GM23248 (cell line): ENCODE measurements at regions not wholly inside any gene's neighbourhood (a gene's known extent, or its start where the extent isn't known, plus 50 kb on each side); places are given as distances from the start of the nearest gene placed in this dataset.

Source experiments
- DNase-seq: peaks from one replicate; pipeline ENCODE4 v3.0.0-alpha.2; 2015
- H2AFZ ChIP-seq: fragments of 200-600 bp; sonication (generic); 2 replicates; pipeline ENCODE4 v1.6.1; 2016; ENCODE audit warnings: antibody characterized with exemption
- H3F3A ChIP-seq: fragments of 200-600 bp; sonication (generic); 2 replicates; pipeline ENCODE4 v1.6.1; 2016; ENCODE audit warnings: mild to moderate bottlenecking, antibody characterized with exemption, mixed run types; ENCODE audit not compliant: insufficient read depth
- H3K27ac ChIP-seq: fragments of 200-600 bp; sonication (generic); 2 replicates; pipeline ENCODE4 v1.5.1; 2016; ENCODE audit warnings: mild to moderate bottlenecking
- H3K27me3 ChIP-seq: fragments of 200-600 bp; sonication (generic); replicated peaks from 2 replicates; pipeline ENCODE4 v1.6.1; 2016; ENCODE audit warnings: mild to moderate bottlenecking; ENCODE audit not compliant: insufficient read depth
- H3K36me3 ChIP-seq: fragments of 200-600 bp; sonication (generic); 2 replicates; pipeline ENCODE4 v1.6.1; 2016; ENCODE audit warnings: low read depth, mild to moderate bottlenecking
- H3K4me1 ChIP-seq: fragments of 200-600 bp; sonication (generic); 2 replicates; pipeline ENCODE4 v1.6.1; 2016; ENCODE audit warnings: mild to moderate bottlenecking; ENCODE audit not compliant: insufficient read depth
- H3K4me2 ChIP-seq: fragments of 200-600 bp; sonication (generic); one replicate; pipeline ENCODE4 v1.6.1; 2016; ENCODE audit warnings: mild to moderate bottlenecking; ENCODE audit not compliant: unreplicated experiment
- H3K4me3 ChIP-seq: fragments of 200-600 bp; sonication (generic); 2 replicates; pipeline ENCODE4 v1.5.1; 2016; ENCODE audit warnings: mild to moderate bottlenecking
- H3K79me2 ChIP-seq: fragments of 200-600 bp; sonication (generic); 2 replicates; pipeline ENCODE4 v1.6.1; 2016; ENCODE audit warnings: mild to moderate bottlenecking; ENCODE audit not compliant: insufficient read depth
- H3K9ac ChIP-seq: fragments of 200-600 bp; sonication (generic); 2 replicates; pipeline ENCODE4 v1.6.1; 2016; ENCODE audit warnings: mild to moderate bottlenecking
- H3K9me2 ChIP-seq: fragments of 200-600 bp; sonication (generic); 2 replicates; pipeline ENCODE4 v1.6.1; 2016; ENCODE audit warnings: mixed run types, mild to moderate bottlenecking, moderate library complexity; ENCODE audit not compliant: insufficient read depth
- H3K9me3 ChIP-seq: fragments of 200-600 bp; sonication (generic); one replicate; pipeline ENCODE4 v1.6.1; 2017; ENCODE audit warnings: low read depth
- H4K20me1 ChIP-seq: fragments of 200-600 bp; sonication (generic); 2 replicates; pipeline ENCODE4 v1.6.0; 2016; ENCODE audit not compliant: insufficient read depth
- EZH2 ChIP-seq: fragments of 200-600 bp; sonication (generic); IDR thresholded peaks from 2 replicates; pipeline ENCODE4 v1.6.1; 2018; ENCODE audit warnings: antibody characterized with exemption, mild to moderate bottlenecking; ENCODE audit not compliant: insufficient read depth, poor library complexity, severe bottlenecking
- EZH2phosphoT487 ChIP-seq: fragments of 200-600 bp; sonication (generic); IDR thresholded peaks from 2 replicates; pipeline ENCODE4 v1.6.1; 2018; ENCODE audit warnings: antibody characterized with exemption, moderate library complexity, mild to moderate bottlenecking, low read depth; ENCODE audit not compliant: insufficient read depth
- WGBS, 2 experiments: methylation state at CpG; one replicate each; pipeline ENCODE4 v1.1.6; 2015 to 2017; ENCODE audit warnings: low lambda C conversion rate in 2 of 2, low coverage in 1 of 2; ENCODE audit errors: missing lambda C conversion rate in 2 of 2; 5-methylcytosine and 5-hydroxymethylcytosine counted together
- in situ Hi-C: fragments of 300-500 bp; cut with MboI; formaldehyde crosslinking; loops from 2 replicates; pipeline ENCODE4 v1.15.0; 2020

GRCh38 chr2:6008726-6009125, 316.5 kb downstream of the SOX11 start:
- Histone ChIP-seq H3K4me3 (no peak overlapping the region), H3K9ac (no peak overlapping the region), H3K36me3 (no peaks in the 10 kb centered on the region), H3K4me2 (no peak overlapping the region), H3F3A (no peaks in the 10 kb centered on the region), H3K27ac (no peak overlapping the region), H4K20me1 (no peaks in the 10 kb centered on the region), H3K27me3 (no peaks in the 10 kb centered on the region), H3K79me2 (no peaks in the 10 kb centered on the region), H2AFZ (no peak overlapping the region), H3K4me1 (no peaks in the 10 kb centered on the region), H3K9me3 (no peaks in the 10 kb centered on the region), H3K9me2 (no peaks in the 10 kb centered on the region)
- in situ Hi-C loops, result no loop called here
- no peak for TF ChIP-seq EZH2phosphoT487
- TF ChIP-seq EZH2, result no peak
- 8 to 10% methylated on average over 1 of the region's 1 CpG for WGBS, 2 experiments
- no peak for DNase-seq

DNA sequence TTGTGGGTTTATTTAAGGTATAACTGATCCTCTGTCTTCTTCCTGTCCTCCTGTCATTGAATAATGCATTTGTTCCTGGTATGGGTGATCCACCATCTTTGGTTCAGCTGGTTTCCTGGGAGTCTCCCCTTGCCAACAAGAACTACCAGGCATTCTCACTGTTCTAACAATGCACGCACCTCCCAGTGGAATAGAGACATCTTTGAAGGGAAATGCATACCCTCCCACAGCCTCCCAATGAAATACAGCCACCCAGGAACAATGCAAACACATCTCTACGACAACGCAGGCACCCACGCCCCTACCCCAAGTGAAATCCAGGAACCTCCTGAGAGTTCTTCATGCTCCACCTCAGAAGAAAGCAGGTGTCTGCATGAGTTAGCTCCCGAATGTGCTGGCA, 318.0 kb downstream of the SOX11 start:
- Histone ChIP-seq H3K27me3 (no peaks in the 10 kb centered on the region), H3K9me2 (no peaks in the 10 kb centered on the region), H3K4me3 (no peak overlapping the region), H2AFZ (no peak overlapping the region), H3K4me1 (no peaks in the 10 kb centered on the region), H3K36me3 (no peaks in the 10 kb centered on the region), H3K4me2 (no peak overlapping the region), H3K9me3 (no peaks in the 10 kb centered on the region), H3K27ac (no peak overlapping the region), H4K20me1 (no peaks in the 10 kb centered on the region), H3F3A (no peaks in the 10 kb centered on the region), H3K9ac (no peak overlapping the region), H3K79me2 (no peaks in the 10 kb centered on the region)
- DNase-seq, result no peak
- TF ChIP-seq EZH2phosphoT487 (no peak), EZH2 (no peak)
- in situ Hi-C loops, result no loop called here
- WGBS, 2 experiments, result 53 to 54% methylated on average over 5 of the region's 5 CpGs

- no peaks in the 10 kb centered on the region for H3K79me2 ChIP-seq
- no peak overlapping the region for H3K4me3 ChIP-seq
- H3K9me3 ChIP-seq, result peaks cover 8% of the 10 kb centered on the region
- WGBS, 2 experiments, result 1 to 3% methylated on average over 4 of the region's 4 CpGs
- H3K9me2 ChIP-seq, result no peaks in the 10 kb centered on the region
- no peaks in the 10 kb centered on the region for H3K27me3 ChIP-seq
- DNase-seq, result no peak
- no peak overlapping the region for H3K27ac ChIP-seq
- no peak overlapping the region for H3K9ac ChIP-seq
- TF ChIP-seq EZH2 (no peak), EZH2phosphoT487 (no peak)
- no peaks in the 10 kb centered on the region for H3K36me3 ChIP-seq
- H2AFZ ChIP-seq, result no peak overlapping the region
- no peaks in the 10 kb centered on the region for H3K4me1 ChIP-seq
- no peaks in the 10 kb centered on the region for H4K20me1 ChIP-seq
- in situ Hi-C loops, result no loop called here
- H3K4me2 ChIP-seq, result no peak overlapping the region
- H3F3A ChIP-seq, result no peaks in the 10 kb centered on the region
Measured at GRCh38 chr2:6011921-6012320, 319.7 kb downstream of the SOX11 start.

DNA sequence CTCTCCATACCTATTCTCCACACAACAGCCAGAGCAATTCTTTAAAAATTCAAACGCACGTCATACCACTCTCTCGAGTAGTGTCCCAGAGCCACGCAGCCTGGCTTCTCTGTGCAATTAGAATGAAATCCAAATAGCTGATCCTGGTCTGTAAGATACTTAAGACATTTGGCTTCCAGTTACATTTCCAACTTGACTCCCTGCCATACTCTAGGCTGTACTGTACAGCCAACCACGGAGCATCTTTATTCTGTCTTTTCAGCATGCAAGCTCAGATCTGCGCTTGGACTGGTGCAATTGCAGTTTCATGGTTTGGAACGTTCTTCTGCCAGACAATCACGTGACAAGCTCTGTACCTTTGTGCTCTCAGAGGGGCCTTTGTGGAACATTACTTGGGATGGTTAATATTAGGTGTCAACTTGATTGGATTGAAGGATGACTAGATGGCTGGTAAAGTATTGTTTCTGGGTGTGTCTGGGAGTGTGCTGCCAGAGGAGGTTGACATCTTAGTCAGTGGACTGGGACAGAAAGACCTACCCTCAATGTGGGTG, 325.6 kb downstream of the SOX11 start:
- H3K4me1 ChIP-seq, result no peaks in the 10 kb centered on the region
- TF ChIP-seq EZH2phosphoT487, result no peak
- no peak for TF ChIP-seq EZH2
- H3F3A ChIP-seq, result no peaks in the 10 kb centered on the region
- peaks cover 8% of the 10 kb centered on the region for H3K9me3 ChIP-seq
- no peak overlapping the region for H3K27ac ChIP-seq
- no peaks in the 10 kb centered on the region for H3K9me2 ChIP-seq
- no peak overlapping the region for H3K4me2 ChIP-seq
- no peaks in the 10 kb centered on the region for H3K27me3 ChIP-seq
- no peaks in the 10 kb centered on the region for H3K79me2 ChIP-seq
- in situ Hi-C loops, result no loop called here
- WGBS, 2 experiments, result 21 to 23% methylated on average over 8 of the region's 8 CpGs
- H3K4me3 ChIP-seq, result no peak overlapping the region
- DNase-seq, result no peak
- H2AFZ ChIP-seq, result no peak overlapping the region
- H3K36me3 ChIP-seq, result no peaks in the 10 kb centered on the region
- no peak overlapping the region for H3K9ac ChIP-seq
- H4K20me1 ChIP-seq, result no peaks in the 10 kb centered on the region

GRCh38 chr2:6024229-6024628, 332.0 kb downstream of the SOX11 start:
- in situ Hi-C loops, result no loop called here
- Histone ChIP-seq H4K20me1 (no peaks in the 10 kb centered on the region), H3K9ac (no peak overlapping the region), H3K79me2 (no peaks in the 10 kb centered on the region), H3K27ac (no peak overlapping the region), H3K36me3 (no peaks in the 10 kb centered on the region), H3F3A (no peaks in the 10 kb centered on the region), H3K27me3 (no peaks in the 10 kb centered on the region), H3K4me3 (no peak overlapping the region), H2AFZ (no peak overlapping the region), H3K4me2 (no peak overlapping the region), H3K4me1 (no peaks in the 10 kb centered on the region), H3K9me3 (no peaks in the 10 kb centered on the region), H3K9me2 (no peaks in the 10 kb centered on the region)
- TF ChIP-seq EZH2phosphoT487, result no peak
- no peak for TF ChIP-seq EZH2
- 10% methylated on average over 2 of the region's 2 CpGs for WGBS, 2 experiments
- no peak for DNase-seq
